Keratinocyte (primary cell): ENCODE measurements at regions not wholly inside any gene's neighbourhood (a gene's known extent, or its start where the extent isn't known, plus 50 kb on each side); places are given as distances from the start of the nearest gene placed in this dataset.

Experiments used
- DNase-seq: peaks from one replicate; pipeline ENCODE4 v3.0.0-alpha.2; 2011; ENCODE audit warnings: low read depth, missing footprints, low spot score
- FAIRE-seq: peaks from 2 replicates; lab custom pipeline; 2011; peaks lifted over from hg19 to GRCh38; lab: Jason Lieb, UNC
- H2AFZ ChIP-seq: 2 replicates; pipeline ENCODE4 v1.6.0; 2012; ENCODE audit warnings: low read length, control low read depth, inconsistent platforms; ENCODE audit not compliant: control insufficient read depth
- H3K27ac ChIP-seq: 2 replicates; pipeline ENCODE4 v1.5.1; 2011; ENCODE audit warnings: low read length; ENCODE audit not compliant: control insufficient read depth, insufficient read depth
- H3K27me3 ChIP-seq: 3 replicates; pipeline ENCODE4 v1.6.0; 2011; ENCODE audit warnings: low read length; ENCODE audit not compliant: control insufficient read depth, insufficient read depth; ENCODE audit errors: extremely low read depth
- H3K36me3 ChIP-seq, 2 experiments: 2 replicates in 1 of 2; 3 replicates in 1 of 2; pipeline ENCODE4 v1.5.1; 2011; ENCODE audit warnings: low read length in 2 of 2, mild to moderate bottlenecking in 1 of 2; ENCODE audit not compliant: control insufficient read depth in 2 of 2, insufficient read depth in 2 of 2; ENCODE audit errors: extremely low read depth in 1 of 2
- H3K4me1 ChIP-seq: 3 replicates; pipeline ENCODE4 v1.5.1; 2011; ENCODE audit warnings: low read length; ENCODE audit not compliant: control insufficient read depth, insufficient read depth; ENCODE audit errors: extremely low read depth
- H3K4me2 ChIP-seq: 3 replicates; pipeline ENCODE4 v1.6.0; 2011; ENCODE audit warnings: low read depth, low read length; ENCODE audit not compliant: control insufficient read depth, insufficient read depth; ENCODE audit errors: extremely low read depth
- H3K4me3 ChIP-seq, 3 experiments: fragments of 200-600 bp in 1 of 3; sonication (generic) in 1 of 3; 2 replicates in 2 of 3; 3 replicates in 1 of 3; pipeline ENCODE4 v1.5.1; 2011 to 2016; ENCODE audit warnings: low read length in 3 of 3, mild to moderate bottlenecking in 3 of 3, control low read depth in 2 of 3, inconsistent platforms in 1 of 3, low read depth in 1 of 3, mixed read lengths in 1 of 3, mixed run types in 1 of 3, moderate library complexity in 1 of 3; ENCODE audit not compliant: control insufficient read depth in 2 of 3, insufficient read depth in 2 of 3; ENCODE audit errors: extremely low read depth in 1 of 3
- H3K79me2 ChIP-seq: 2 replicates; pipeline ENCODE4 v1.6.0; 2012; ENCODE audit warnings: low read length; ENCODE audit not compliant: control insufficient read depth, insufficient read depth
- H3K9ac ChIP-seq: 3 replicates; pipeline ENCODE4 v1.6.0; 2011; ENCODE audit warnings: low read length; ENCODE audit not compliant: control insufficient read depth, insufficient read depth; ENCODE audit errors: extremely low read depth
- H3K9me1 ChIP-seq: 3 replicates; pipeline ENCODE4 v1.6.0; 2011; ENCODE audit warnings: low read length; ENCODE audit not compliant: control insufficient read depth, insufficient read depth; ENCODE audit errors: extremely low read depth
- H3K9me3 ChIP-seq: 2 replicates; pipeline ENCODE4 v1.5.1; 2012; ENCODE audit warnings: low read depth, low read length; ENCODE audit not compliant: control insufficient read depth
- H4K20me1 ChIP-seq: 3 replicates; pipeline ENCODE4 v1.6.0; 2011; ENCODE audit warnings: low read length; ENCODE audit not compliant: control insufficient read depth, insufficient read depth; ENCODE audit errors: extremely low read depth
- CTCF ChIP-seq, 3 experiments: IDR thresholded peaks in 1 of 3; conservative IDR thresholded peaks in 1 of 3; optimal IDR thresholded peaks in 1 of 3; 2 replicates in 2 of 3; 3 replicates in 1 of 3; pipeline versions ENCODE3 to v1.5.1; 2011; ENCODE audit warnings: low read length in 3 of 3, mild to moderate bottlenecking in 3 of 3, moderate library complexity in 2 of 3, control low read depth in 1 of 3, inconsistent platforms in 1 of 3; ENCODE audit not compliant: insufficient read depth in 2 of 3; ENCODE audit errors: extremely low read depth in 1 of 3
- EZH2 ChIP-seq: IDR thresholded peaks from one replicate; pipeline ENCODE4 v1.6.1; 2012; ENCODE audit warnings: inconsistent platforms, mild to moderate bottlenecking, low read length, moderate library complexity
- dilution Hi-C: fragments of 300-500 bp; cut with MboI; formaldehyde crosslinking; loops from one replicate; pipeline ENCODE4 v1.7.0; 2020; ENCODE audit warnings: low sequenced_read_pairs; ENCODE audit not compliant: extremely low pct_ligation_motif_present

GRCh38 chr17:63246344-63246743 lies 199.8 kb downstream of the CYB561 start:
- DNase-seq (no peak), FAIRE-seq (no peak)
- no peak overlapping the region for H2AFZ ChIP-seq
- no peak overlapping the region for H3K9ac ChIP-seq
- no peaks in the 10 kb centered on the region for H3K4me1 ChIP-seq
- H4K20me1 ChIP-seq: no peaks in the 10 kb centered on the region
- no peaks in the 10 kb centered on the region for H3K36me3 ChIP-seq
- no peaks in the 10 kb centered on the region for H3K9me1 ChIP-seq
- no peak overlapping the region for H3K4me3 ChIP-seq
- no peaks in the 10 kb centered on the region for H3K27me3 ChIP-seq
- H3K27ac ChIP-seq: no peak overlapping the region
- H3K79me2 ChIP-seq: no peaks in the 10 kb centered on the region
- H3K9me3 ChIP-seq: no peaks in the 10 kb centered on the region
- H3K4me2 ChIP-seq: no peak overlapping the region
- dilution Hi-C loops: no loop called here
- TF ChIP-seq CTCF (optimal IDR thresholded peaks at IDR 0.05 in 1 of 3, IDR thresholded peaks at IDR 0.05 in 1 of 3, conservative IDR thresholded peaks at IDR 0.05 in 1 of 3; ENCODE audit: extremely low read depth in 1 of 3, insufficient read depth in 2 of 3, low read length in 3 of 3) (no peak), EZH2 (no peak)

DNA sequence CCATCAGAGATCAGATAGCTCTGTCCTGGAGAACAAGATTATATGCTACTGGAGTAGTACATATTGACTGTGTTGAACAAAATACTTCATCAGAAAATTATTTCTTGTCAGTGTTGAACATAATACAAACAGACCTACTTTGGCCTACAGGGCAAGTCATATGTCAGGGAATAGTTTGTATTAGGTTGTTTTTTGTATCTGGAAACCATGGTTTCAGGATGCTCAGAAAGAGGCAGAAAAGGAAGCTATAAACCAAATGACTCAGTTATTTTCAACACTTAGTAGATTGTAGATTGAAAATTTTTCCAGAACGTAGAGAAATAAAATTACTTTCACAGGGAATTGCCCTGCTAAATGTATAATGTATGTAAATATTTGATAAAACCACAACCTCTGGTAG lies 198.4 kb downstream of the CYB561 start:
- Histone ChIP-seq H3K9ac (no peak overlapping the region), H3K36me3 (no peaks in the 10 kb centered on the region), H3K27me3 (no peaks in the 10 kb centered on the region), H3K9me1 (no peaks in the 10 kb centered on the region), H3K4me1 (no peaks in the 10 kb centered on the region), H4K20me1 (no peaks in the 10 kb centered on the region), H2AFZ (no peak overlapping the region), H3K4me2 (no peak overlapping the region), H3K79me2 (no peaks in the 10 kb centered on the region), H3K27ac (no peak overlapping the region), H3K9me3 (no peaks in the 10 kb centered on the region), H3K4me3 (no peak overlapping the region)
- dilution Hi-C loops: no loop called here
- FAIRE-seq: no peak
- TF ChIP-seq EZH2: no peak
- TF ChIP-seq CTCF (optimal IDR thresholded peaks at IDR 0.05 in 1 of 3, IDR thresholded peaks at IDR 0.05 in 1 of 3, conservative IDR thresholded peaks at IDR 0.05 in 1 of 3; ENCODE audit: extremely low read depth in 1 of 3, insufficient read depth in 2 of 3, low read length in 3 of 3): no peak
- no peak for DNase-seq
